Right ventricle myocardium superior (tissue), 1 donor: ENCODE measurements at regions not wholly inside any gene's neighbourhood (a gene's known extent, or its start where the extent isn't known, plus 50 kb on each side); places are given as distances from the start of the nearest gene placed in this dataset.
A peak's percentile ranks its signal among the peaks of the same experiment; 100 is the strongest.

Source experiments
- ATAC-seq: fragments of 200-7000 bp; cut with Tn5 transposase; one replicate; pipeline ENCODE4 v1.9.1; 2020; ENCODE audit warnings: mild to moderate bottlenecking; ENCODE audit not compliant: poor library complexity
- DNase-seq: peaks from one replicate; pipeline ENCODE4 v3.0.0-alpha.2; 2020
- intact Hi-C: fragments of 100-400 bp; cut with DNase I; formaldehyde crosslinking; loops from one replicate; pipeline ENCODE4 v1.11.2; 2022
- donor health status: DM: no; HTN: yes; CAD: no; lungs with severe emphysema.

DNA sequence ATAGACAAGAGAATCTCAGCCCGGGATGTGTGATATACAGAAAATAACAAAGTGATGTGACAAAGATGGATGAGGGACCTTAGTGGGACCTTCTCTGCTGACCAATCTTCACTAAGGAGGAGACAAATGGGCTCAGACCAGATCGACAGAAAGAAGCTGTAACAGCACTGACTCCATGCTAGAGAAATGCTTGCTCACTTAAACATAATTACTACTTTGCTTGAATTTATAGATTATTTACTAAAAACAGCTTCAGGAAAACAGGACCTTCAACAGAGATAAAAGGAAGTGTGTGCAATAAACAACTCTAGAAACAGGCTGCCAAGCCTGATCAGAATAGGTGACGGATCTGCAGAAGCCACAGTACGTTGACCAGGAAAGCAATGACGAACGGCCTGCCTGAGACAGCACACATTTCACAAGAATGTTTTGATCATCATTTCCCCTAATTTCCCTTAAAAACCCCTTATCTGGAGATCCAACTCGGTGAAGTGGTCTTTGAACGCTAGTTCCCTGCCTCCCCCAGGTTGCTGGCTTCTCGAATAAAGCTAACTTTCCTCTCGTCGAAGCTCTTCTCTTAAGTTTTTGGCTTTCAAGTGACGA is 98.4 kb upstream of the STEAP1B start:
- DNase-seq: no peak
- ATAC-seq: no peak

DNA sequence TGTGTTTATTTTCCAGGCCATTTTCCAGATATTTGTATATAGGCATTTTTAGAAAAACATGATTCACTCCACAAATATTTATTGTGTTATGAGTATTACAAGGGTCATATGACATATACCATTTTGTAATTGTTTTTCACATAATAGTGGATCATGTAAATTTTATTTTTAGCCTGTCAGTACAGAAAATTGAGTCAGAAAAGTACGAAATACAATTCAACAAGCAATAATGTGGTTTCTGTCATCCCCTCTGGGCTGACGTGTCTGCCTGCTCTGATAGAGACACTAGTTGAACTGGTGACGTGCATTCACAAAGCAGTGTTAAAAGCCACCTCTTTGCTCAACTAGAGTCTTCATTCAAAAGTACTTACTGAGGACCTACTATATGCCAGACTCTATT is 97.9 kb upstream of the STEAP1B start:
- intact Hi-C loops: no loop called here
- DNase-seq: no peak
- ATAC-seq: no peak

More for the DNA sequence above, 98.4 kb upstream of the STEAP1B start:
- intact Hi-C loops: no loop called here

DNA sequence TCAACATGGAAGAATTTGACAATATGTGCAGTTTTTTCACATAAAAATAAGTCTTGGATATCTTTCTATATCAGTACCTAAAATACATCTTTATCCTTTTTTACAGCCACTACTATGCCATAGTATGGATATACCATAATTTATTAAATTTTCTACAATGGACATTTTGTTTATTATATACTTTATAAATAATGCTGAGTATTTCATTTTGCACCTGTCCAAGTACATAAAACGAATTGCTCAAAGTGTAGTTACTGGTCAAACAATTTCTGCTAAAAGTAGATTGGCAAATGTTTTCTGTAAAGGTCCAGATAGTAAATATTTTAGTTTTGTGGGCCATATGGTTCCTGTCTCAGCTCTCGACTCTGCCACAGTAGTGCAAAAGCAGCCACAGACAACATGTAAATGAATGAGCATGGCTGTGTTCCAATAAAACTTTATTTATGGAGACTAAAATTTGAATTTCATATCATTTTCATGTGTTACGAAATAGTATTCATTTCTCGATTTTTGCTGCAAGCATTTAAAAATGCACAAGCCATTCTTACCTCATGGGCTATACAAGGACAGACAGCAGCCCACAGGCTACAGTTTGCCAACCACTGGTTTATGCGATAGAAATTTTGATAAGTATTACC is 96.9 kb upstream of the STEAP1B start:
- DNase-seq (no peak), ATAC-seq (no peak)
- intact Hi-C loops: no loop called here

DNA sequence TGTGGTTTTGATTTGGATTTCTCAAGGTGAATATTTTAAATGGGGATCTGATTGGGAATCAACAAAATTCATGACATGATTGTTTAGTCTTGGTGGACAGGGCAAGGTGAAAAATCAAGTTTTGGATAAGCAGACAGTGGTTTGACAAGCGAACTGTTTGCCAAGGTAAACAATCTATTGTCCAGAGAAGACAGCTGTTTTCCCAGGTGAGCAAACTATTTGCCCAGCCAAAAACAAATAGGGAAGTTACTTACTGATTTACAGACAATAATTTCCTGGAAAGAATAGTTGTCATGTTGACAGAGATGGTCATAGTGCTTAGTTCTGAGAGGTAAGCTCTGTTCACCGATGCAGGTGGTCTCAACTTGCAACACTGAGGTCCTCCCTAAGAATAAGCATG is 94.0 kb upstream of the STEAP1B start:
- DNase-seq: no peak
- no peak for ATAC-seq
- intact Hi-C loops: no loop called here

DNA sequence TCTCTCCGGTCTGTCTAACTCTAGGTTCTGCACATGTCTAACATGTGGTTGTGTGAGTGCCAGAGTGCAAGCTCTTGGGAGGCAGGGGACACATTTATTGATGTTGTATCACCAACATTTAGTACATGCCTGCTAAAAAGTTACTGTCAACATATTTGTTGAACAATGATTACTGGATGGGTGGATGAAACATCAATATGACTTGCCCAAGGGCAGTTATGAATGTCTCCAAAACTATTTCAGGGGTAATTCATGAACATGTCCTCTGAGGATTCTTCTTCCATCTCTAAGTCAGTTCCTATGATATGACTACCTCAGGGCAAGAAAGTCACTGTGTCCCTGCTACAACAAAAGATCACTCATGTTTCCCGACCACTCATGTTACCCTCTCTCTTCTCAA is 91.3 kb upstream of the STEAP1B start:
- DNase-seq (no peak), ATAC-seq (no peak)
- intact Hi-C loops: no loop called here

DNA sequence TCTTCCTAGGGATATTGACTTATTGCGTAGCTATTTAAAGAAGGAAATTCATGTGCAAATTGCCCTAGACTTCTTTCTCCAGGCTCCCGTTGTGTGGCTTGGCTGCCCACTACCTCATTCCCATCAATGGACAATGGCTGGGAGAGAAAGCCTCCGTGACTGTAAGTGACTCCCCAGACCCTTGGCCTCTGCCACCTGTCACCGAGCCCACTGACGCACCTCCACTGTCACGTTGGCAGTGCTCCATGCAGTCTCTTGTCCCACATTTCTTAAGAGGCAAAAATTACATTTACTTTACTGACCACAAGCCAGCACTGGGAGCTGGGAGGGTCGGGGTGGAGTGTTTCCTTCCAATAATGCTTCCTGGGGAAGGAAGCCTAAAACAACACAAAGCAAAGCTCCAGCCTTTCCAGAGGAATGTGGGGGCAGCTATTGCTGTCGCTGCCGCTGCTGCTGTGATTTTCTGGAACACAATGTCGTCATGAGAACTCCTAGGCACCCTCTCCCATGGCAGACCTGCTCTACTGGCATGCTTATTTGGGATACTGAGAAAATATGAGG is 89.7 kb upstream of the STEAP1B start:
- DNase-seq (peak; percentile 82), ATAC-seq (peak; percentile 85)
- intact Hi-C loops: no loop called here

DNA sequence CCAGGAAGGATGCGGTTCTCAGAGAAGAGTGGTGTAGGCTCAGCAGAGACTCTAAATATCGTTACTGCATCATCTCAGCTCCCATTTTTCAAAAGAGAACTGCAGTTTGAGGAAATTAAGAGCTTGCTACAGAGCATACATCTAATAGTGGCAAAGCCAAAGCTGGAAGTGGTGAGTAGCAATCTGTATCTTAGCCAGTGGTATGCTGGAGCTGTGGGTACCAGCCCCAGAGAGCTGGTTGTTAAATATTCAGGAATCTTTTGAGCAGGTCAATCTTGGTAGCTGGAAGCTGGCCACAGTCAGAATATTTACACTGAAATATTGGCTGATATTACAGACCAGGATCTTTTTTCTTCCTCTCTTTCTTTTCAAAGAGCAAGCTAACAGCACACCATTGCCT is 88.4 kb upstream of the STEAP1B start:
- DNase-seq (no peak), ATAC-seq (no peak)
- intact Hi-C loops: no loop called here

DNA sequence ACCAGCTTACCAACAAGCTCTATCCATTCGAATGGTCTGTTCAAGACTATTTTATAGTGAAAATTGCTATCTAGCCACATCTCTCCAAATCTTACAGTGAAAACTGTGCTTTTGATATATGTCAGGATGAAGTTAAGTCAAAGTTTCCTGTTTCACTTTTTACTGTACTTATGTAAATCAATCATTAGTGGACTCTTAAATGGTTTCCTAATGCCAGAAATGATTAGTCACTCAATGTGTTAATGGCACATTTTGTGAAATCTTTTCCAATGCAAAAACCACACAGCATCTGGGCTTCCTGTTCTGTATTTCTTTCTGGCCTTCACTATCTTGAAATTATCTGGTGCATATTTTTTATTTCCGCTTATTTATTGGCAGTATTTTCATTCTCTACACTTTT is 87.3 kb upstream of the STEAP1B start:
- intact Hi-C loops: no loop called here
- no peak for DNase-seq
- no peak for ATAC-seq

DNA sequence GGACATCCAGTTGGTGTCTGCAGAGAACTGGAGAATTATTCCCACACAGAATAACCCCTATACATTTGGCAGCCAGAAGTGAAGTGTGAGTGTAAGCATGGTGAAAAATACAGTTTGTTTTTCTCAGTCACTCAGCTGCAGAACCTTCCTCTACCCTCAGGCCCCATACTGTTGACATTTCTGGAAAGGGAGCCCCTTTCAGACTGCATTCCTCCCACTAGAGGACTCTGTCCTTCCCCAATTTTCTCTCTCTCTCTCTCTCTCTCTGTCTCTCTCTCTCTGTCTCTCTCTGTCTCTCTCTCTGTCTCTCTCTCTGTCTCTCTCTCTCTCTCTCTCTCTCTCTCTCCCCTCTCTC is 86.8 kb upstream of the STEAP1B start:
- intact Hi-C loops: no loop called here
- ATAC-seq (peak; percentile 39), DNase-seq (no peak)

DNA sequence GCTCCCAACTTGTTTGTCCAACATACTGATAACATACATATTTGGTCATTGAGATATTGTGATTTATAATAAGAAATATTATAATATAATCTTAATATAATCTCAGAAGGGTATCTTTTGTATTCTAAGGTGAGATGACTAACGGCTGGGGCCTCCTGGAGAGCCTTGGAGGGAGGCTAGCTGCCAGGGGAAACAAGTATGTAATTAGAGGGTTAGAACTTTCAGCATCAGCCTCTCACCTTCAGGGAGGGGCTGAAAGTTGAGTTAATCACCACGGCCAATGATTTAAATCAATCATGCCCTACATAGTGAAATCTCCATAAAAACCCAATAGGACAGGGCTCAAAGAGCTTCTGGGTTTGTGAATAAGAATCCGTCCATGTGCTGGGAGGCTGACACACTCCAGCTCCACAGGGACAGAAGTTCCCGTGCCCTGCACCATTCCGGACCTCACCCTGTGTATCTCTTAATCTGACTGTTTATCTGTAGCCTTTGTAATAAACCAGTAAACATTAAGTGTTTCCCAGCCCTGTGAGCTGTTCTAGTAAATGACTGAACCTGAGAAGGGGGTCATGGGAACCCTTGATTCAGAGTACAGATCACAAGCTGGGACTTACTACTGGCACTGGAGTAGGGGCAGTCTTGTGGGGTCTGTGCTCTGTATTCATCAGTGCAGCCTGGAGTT is 86.3 kb upstream of the STEAP1B start:
- intact Hi-C loops: no loop called here
- ATAC-seq (no peak), DNase-seq (no peak)

DNA sequence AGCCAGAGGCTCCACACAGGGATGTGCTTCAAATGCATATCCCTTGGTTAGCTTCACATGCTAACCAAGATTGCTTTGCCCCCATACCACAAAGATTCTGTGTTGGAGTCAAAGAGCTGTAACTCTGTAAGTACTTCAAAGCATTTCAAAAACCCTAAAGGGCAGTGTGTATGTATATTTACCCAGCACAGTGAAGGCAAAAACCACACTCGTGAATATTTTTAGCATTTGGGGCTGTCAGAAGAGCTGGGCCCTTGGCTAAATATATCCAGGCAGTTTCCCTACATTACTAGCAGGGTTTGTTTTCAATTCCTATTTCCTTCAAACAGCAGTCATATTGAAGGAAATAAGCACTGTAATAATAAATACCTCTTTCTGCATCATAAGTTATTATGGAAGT is 84.2 kb upstream of the STEAP1B start:
- intact Hi-C loops: no loop called here

DNA sequence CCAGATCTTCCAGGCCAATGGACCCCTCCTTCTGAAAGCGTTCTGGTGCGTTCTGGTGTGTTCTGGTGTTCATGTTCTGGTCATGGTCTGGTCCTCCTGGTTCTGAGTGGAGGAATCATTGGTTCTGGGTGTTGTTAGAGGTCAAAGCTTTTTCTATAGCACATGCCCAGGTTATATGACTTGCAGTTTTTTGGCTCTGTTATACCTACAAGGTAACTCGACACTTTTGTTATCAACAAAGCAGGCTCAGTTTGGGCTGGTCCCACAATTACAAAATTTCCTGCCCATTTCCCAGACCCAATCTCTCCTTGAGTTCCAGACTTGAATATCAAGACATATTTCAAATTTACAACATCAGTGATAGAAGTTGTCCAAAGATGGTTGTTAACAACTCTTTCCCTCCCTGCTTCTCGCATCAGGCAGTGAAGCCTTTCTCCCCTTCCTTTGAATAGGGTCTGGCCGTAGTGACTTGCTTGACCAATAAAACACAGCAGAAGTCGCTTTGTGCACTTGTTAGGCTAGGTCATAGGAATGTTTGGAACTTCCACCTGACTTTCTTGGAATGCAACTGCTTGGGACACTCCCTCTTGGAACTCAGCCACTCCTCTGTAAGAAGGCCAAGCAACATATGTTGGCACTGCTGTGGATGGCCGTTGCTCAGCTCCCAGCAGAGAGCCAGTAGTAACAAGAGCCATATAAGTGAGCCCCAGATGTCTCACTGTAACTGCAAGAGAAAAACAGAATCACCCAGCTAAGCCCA is 83.1 kb upstream of the STEAP1B start:
- intact Hi-C loops: no loop called here
- no peak for DNase-seq
- peak; percentile 26 for ATAC-seq

More for the DNA sequence above, 84.2 kb upstream of the STEAP1B start:
- ATAC-seq: peak; percentile 77
- no peak for DNase-seq

DNA sequence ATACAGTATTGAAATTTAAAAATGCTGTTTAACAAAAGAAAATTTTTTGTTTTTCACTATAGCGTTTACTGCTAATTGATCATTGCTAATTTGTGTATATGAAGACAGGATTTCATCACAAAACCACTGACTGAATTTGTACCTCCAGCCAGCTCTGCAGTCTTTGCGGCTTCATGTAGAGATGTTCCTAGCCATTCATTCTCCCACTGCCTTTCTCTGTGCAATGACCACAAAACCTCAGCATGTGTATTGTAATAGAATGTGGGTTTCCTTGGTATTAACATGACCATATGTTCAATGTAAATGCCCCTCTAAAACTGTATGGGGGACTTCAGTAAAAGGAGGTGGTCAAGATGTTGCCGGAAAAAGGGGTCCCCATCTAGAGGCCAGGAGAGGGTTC is 81.1 kb upstream of the STEAP1B start:
- intact Hi-C loops: no loop called here
- ATAC-seq: no peak
- no peak for DNase-seq

DNA sequence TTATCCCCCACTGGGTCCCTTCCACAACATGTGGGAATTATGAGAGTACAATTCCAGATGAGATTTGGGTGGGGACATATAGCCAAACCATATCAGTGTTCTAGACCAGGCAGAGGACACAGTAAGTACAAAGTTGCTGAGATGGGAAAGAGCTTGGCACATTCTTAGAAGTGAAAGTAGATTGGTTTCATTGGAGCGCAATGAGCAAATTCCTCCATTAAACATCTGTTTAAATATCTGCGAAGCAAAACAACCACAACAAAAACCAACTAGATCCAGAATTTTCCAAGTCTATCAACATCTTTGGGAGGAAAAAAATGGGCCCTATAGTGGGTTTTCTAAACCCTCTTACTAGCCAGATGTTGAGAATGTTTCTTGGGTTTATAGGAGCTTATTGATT is 80.0 kb upstream of the STEAP1B start:
- intact Hi-C loops: loop anchor here (5.0 kb wide), 1 partner anchor 147 kb away; the partner anchor contains the start of gene IL6
- DNase-seq (no peak), ATAC-seq (no peak)

DNA sequence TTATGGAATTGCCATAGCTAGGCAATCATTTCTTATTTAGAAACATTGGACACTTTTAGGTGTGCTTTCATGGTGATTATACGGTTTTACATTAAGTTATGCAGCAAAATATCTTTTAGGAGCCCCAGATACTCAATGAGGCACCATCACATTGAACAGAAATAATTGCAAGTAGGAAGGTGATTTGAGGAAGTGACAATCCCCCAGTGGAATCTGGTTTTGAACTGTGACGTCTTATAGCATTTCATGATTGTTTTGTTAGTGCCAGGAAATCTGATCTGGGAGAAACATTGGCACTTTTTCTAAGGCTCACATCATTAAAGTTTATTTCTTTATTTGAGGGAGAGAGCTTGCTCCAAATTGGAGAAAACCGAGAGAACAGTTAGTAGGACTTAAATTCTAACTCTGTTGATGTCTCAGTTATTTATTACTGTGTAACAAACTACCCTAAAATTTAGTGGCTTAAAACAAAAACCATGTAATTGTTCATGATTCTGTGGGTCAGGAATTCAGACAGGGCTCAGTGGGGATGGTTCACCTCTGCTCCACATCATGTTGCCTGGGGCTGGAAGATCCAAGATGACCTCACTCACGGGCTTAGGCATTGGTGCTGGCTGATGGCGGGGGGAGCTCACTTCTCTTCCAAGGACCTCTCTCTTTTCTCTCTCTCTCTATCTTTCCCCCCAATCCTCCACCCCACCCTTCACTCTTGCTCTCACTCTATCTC is 78.2 kb upstream of the STEAP1B start:
- DNase-seq (no peak), ATAC-seq (peak; percentile 37)
- intact Hi-C loops: loop anchor here (5.0 kb wide), 1 partner anchor 149 kb away; the partner anchor contains the start of gene IL6

DNA sequence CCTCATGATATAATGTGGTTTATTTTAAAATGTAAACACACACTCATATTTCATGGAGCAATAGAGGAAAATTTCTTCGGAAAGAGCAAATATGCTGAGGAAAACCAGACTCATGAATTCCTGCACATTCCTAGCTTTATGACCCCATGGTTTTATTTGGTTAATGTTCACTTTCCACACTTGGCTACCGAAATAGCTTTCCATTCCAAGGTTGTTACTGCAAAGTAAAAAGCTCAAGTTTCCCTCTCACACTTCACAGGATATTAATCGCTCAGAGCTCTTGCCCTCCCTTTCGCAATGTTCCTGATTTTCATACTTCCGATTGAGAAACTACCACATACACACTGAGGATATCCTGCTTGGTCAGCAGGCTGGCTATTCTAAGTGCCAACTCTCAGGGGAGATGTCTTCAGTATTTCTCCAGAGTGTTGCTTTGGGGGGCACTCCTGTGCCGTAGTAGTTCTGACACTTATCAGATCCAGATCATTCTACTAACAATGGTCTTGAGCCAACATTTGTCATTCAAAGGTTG is 77.5 kb upstream of the STEAP1B start:
- ATAC-seq (peak; percentile 93), DNase-seq (no peak)
- intact Hi-C loops: loop anchor here (5.0 kb wide), 1 partner anchor 150 kb away; the partner anchor contains the start of gene IL6

DNA sequence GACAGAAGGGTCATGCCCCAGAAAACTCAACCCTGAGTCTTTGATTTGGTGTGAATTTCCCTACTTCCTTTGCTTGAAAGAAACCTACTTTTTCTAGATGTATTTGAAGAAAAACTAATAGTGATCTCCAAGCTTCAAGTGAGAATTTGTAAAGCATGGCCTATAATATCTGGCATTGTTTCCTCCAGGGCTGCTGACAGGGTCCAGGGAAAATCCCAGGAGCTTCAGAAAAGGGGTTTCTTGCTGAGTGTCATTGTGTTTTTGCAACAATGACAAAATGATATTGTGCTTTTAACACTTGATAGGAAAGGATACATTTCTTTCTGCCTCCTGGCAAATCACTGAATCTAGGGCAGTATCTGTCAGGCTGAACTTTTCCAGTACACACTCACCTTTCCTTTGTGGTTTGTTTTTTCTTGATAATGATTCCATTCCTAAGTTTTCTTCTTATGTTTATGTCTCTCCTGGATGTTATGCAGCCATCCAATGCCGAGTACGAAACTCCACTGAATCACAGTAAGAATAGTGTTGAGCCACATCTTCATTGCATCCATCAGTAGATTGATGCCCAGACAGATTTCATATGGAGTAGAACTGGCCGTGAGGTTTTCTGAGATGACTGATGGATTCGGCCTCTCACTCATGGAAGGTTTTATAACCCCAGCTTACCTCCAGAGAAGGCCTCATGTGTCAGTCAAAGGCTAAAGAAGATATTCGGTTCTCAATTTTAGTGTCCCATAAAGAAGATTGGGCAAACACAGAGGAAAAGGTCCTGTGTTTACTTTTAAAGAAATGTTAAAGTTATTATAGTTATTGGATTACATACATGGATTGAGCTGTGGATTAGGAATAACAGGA is 76.9 kb upstream of the STEAP1B start:
- DNase-seq: no peak
- intact Hi-C loops: loop anchor here (5.0 kb wide), 1 partner anchor 150 kb away; the partner anchor contains the start of gene IL6
- ATAC-seq: no peak
